GM18526 (cell line): ENCODE measurements at regions not wholly inside any gene's neighbourhood (a gene's known extent, or its start where the extent isn't known, plus 50 kb on each side); places are given as distances from the start of the nearest gene placed in this dataset.

Experiments used
- POLR2A ChIP-seq: IDR thresholded peaks from 3 replicates; pipeline ENCODE4 v1.6.1; 2011; ENCODE audit not compliant: insufficient read length; ENCODE audit errors: extremely low read depth

DNA sequence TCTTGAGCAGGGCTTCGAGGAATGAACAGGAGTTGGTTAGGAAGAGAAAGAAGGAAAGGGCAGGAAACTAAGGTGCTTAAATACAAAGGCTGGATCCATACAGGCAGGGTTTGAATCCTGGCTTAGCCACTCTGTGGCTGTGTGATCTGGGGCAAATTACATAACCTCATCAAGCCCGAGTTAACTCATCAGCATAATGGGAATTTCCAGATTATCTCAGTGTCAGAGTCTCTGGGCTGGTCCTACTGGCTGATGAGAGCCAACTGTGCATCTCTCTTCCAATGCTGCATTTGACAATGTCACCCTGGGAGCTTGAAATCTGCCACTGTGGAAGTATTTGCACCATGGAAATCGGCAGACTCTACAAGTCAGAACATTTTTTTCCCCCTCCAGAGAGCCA is 83.8 kb upstream of the SLC6A6 start:
- no peak for TF ChIP-seq POLR2A

DNA sequence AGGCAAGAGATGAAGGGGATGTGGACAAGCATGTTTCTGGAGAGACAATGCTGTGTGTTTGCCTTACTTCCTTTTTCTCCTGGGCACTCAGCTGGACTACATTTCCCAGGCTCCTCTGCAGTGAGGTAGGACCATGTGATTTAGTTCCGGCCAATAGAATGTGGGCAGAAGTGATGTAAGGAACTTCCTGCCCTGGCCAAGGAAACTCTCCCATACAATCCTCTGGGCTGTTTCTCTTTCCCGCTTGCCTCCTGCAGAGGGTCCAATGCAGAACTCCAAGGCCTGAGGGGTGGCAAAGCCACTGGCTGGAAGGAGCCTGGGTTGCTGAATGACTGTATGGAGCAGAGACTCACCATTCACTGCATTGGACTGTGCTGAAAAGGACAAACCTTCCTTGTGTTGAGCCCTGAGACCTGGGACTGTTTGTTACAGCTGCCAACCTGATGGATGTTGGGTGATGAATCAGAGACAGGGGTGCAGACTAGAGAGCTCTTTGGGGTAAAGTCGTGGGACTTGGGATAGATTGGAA is 82.7 kb upstream of the SLC6A6 start:
- TF ChIP-seq POLR2A, result peak; percentile 19

DNA sequence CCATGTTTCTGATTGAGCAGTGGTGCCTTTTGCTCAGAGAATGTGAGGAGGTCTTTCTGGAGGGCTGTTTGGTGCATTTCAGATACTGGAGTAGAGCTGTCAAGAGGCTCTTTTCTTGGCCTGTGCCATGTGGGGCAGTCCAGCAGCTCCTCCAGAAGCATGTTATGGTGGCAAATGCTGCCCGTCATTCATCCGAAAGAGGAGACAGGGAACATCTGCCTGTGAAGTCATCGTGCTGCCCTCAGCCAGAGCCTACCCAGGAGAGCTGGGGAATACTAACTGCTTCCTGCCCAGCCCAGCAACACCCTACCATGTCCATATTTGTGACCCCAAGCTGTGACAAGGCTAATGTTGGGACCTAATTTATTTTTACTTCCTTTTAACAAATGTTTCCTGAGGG is 82.2 kb upstream of the SLC6A6 start:
- TF ChIP-seq POLR2A, result no peak

GRCh38 chr3:14322001-14322400 is 80.4 kb upstream of the SLC6A6 start:
- no peak for TF ChIP-seq POLR2A

DNA sequence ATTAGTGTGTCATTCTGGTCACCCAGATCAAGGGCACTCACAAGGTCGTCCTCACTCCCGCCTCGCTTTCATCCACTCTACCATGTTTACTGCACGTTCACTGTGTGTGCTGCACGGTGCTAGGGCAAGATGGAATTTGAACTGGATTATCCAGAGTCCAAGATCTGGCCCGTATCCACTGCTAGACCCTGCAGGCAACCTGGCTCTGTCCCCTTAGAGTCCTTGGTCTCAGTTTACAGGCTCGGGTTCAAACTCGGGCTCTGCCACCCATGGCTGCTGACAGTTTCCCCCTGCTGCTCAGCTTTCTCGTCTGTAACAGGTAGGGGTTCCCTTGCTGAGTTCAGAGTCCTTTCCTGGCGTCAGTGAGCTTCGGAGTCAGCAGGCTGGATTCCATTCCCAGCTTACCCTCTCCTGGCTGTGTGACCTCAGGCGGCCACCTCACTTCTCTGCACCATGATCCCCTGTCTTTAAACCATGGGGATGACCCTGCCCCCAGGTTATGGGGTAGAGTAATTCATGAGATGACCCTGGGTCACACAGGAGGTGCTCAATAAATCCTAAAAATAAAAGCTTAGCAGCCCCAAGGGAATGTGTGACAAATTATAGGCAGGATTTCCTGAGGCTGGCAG is 79.6 kb upstream of the SLC6A6 start:
- no peak for TF ChIP-seq POLR2A

DNA sequence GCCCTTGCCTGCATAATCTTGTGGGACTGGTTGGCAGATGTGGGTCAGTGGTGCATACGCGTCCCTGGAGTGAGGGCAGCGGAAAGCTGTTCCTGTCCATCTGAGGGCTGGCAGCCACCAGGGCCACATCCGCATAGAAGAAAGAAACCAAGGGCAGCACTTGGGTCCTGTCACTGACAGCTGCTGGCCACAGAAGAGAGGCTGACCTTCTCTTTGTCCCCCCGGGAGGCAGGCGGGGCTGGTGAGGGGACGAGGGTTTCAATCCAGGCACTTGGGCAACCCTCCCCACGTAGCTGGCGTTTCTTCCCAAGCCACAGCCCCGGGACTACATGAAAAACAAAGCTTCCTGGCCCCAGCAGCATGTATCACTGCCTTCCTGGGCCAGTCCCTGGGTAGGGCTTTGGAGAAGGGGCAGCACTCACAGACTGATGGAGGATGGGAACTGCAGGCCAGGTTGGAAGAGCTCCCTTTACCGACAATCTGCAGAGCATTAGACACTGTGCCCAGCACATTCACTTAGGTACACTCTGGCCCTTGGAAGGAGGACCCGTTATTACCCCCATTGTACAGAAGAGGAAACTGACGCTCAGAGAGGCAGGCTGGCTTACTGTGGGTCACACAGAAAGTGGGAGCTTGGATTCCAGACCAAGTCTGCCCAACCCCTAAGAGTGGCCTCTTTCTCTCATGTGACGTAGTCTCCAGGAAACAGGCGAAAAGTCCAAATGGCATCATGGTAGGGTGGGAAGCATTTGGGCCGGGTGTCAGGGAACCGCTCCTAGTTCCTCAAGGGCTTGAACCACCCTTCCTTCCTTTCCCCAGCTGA is 78.8 kb upstream of the SLC6A6 start:
- TF ChIP-seq POLR2A, result no peak

DNA sequence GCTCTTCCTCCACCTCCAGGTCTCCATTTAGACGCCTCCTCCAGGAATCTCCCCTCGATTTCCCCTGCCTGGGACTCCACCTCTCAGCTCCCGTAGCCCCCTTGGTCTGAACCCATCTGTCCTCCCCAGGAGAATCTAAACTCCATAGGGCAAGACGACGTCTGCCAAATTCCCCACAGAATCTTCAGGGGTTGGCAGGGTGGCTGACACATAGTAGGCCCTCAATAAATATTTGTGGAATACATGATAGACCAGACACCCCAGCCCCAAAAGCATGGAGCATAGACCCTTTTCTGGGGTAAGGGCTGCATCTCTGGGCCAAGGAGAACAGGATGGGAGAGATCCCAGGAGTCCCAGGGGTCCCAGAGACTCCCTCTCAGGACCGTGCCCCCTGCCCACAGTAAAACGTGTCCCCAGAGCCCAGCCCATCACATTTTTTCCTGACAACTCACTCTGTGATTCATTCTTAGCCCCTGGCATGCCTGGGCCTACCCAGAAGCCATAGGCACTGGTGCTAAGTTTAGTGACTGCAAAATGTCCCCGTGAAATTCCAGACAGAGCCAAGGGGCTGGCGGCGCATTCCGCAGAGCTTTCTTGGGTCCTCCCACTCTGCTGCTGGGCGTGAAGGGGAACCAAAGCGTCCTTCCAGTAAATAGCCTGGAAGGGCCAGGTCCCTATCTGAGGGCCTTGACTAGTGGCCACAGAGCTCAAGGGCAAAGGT is 78.0 kb upstream of the SLC6A6 start:
- no peak for TF ChIP-seq POLR2A

DNA sequence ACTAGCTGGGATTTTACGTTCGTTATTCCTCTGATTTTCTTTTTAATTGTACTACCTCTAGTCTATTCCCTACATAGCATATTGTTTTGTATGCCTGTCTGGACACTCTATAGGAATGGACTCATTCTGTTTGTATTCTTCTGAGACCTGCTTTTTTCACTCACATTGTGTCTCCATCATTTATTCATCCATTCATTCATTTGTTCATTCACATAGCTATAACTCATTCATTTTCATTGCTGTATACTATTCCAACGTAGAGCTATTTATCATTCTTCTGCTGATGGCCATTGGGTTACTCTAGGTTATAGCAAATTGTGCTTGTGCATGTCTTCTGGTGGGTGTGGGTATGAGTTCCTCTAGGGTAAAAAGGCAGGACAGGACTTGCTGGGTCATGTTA is 74.0 kb upstream of the SLC6A6 start:
- TF ChIP-seq POLR2A, result no peak

DNA sequence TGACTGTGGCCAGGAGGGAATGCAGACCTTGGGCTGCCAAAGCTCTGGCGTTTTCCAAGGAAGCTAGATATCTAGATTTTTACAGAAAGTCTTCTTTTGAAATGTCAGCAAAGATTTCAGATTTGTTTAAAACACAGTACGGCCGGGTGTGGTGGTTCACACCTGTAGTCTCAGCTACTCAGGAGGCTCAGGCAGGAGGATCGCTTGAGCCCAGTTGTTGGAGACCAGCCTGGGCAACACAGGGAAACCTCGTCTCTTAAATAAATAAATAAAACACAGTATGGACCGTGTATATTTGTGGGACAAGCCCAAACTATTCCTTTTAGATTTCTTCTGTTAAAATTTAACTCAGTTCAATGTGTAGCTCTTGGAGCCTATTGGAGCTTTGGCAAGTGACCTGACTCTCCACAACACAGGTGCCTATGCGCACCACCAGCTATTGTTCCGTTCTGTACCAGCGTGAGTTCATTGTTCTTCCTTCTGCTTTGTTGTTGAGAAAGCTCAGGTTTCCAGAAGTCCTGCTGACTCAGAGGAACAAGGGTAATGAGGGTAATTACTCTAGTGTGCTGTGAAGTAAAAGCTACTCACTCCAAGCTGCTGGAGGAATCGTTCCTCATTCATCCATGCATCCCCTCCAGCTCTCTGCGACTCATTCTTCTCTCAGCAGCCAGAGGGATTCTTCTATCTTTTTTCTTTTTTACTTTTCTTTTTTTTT is 73.1 kb upstream of the SLC6A6 start:
- no peak for TF ChIP-seq POLR2A

GRCh38 chr3:14329842-14330241 is 72.6 kb upstream of the SLC6A6 start:
- TF ChIP-seq POLR2A, result no peak

DNA sequence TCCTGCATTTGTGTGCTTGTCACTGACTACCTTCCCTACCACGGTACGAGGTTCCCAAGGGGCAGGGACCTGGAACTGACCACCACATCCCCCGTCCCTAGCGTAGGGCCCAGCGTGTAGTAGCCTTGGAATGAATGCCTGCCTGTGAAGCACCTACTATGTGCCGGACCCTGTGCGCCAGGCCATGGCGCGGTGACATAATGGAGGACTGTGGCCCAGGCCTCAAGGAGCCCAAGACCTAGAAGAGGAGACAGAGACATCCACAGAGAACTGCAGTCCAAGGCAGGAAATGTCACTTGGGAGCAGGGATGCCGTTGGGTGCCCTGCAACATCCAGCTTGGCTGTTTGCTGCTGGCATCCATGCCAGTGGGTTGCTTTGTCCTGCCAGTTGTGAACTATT is 71.9 kb upstream of the SLC6A6 start:
- TF ChIP-seq POLR2A, result no peak

- TF ChIP-seq POLR2A, result no peak
Observed at GRCh38 chr3:14331251-14331650, 71.2 kb upstream of the SLC6A6 start.

- TF ChIP-seq POLR2A, result no peak
Observed at GRCh38 chr3:14332392-14332791, 70.0 kb upstream of the SLC6A6 start.

DNA sequence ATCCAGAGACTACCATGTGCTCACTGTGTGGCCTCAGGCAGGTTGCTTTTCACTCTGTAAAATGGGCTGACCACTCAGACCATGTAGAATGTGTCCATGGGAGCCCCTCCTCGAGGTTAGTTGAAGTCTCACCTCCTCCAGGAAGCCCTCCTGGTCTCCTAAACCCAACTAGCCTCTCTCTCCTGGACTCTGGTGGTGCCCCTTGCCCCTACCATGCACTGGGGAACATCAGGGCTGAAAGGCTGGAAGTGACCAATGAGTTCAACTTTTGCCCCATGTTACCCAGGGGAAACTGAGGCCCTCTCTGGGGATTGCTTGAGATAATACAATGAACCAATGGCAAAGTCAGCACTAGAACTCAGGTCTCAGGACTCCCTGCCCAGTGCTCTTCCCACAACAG is 69.2 kb upstream of the SLC6A6 start:
- no peak for TF ChIP-seq POLR2A

DNA sequence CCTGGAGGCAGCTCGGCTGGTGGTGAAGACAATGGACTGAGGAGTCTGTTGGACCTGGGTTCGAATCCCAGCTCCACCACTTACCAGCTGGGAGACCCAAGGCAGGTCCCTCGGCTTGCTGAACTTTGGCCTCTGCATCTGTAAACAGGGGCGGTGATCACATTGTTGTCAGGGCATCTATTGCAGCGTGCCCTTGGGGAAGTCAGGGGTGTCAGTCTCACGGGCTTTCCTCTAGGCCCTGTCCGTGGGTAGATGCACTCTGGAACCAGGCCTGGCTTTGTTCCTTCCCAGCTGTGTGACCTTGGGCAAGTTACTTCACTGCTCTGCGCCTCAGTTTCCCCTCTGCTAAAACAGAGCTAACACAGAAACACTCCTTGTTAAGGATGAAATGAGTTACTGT is 68.8 kb upstream of the SLC6A6 start:
- TF ChIP-seq POLR2A, result no peak
